ENCODE measurements at regions not wholly inside any gene's neighbourhood (a gene's known extent, or its start where the extent isn't known, plus 50 kb on each side); places are given as distances from the start of the nearest gene placed in this dataset.

DNA sequence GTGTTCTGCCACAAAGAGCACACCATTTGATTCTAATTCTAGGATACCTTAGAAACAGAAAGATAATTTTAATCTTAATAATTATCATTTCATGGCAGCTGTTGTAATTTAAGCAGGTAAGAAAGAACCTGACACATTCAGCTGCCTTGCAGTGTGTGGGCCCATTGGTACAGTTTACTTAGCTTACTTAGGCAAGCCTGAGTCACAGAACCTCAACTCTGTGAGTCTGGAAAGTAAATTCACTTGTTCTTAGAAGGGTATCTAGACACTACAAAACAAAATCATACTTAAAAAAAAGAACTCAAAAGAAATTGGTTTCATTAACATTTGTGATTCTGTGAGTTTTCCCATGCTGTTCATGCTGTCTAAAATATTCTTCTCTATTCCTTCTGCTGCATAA is 956.3 kb upstream of the SLC39A10 start:
- peaks cover 7% of the 10 kb centered on the region for H3K4me1 ChIP-seq (ENCODE audit: low read length)
- H3K27ac ChIP-seq (ENCODE audit: low read length) = no peak overlapping the region
- no peak overlapping the region for H2AFZ ChIP-seq (ENCODE audit: low read depth, low read length)
- no peak overlapping the region for H3K4me3 ChIP-seq (ENCODE audit: low read length)
- no peak overlapping the region for H3K9ac ChIP-seq (ENCODE audit: low read length)
- H3K9me3 ChIP-seq (ENCODE audit: insufficient read depth, low read length) = 0 out of 2 replicates have a peak, but pooled peaks cover 3% of the 10 kb centered on the region
- TF ChIP-seq EZH2phosphoT487 (IDR thresholded peaks at IDR 0.05; ENCODE audit: low read depth) (no peak), CTCF (IDR thresholded peaks at IDR 0.05; ENCODE audit: low read depth, low read length) (no peak)
- no peaks in the 10 kb centered on the region for H4K20me1 ChIP-seq (ENCODE audit: insufficient read depth, low read length)
- no peaks in the 10 kb centered on the region for H3K36me3 ChIP-seq (replicated peaks; ENCODE audit: low read depth, low read length)
- no peak overlapping the region for H3K4me2 ChIP-seq (ENCODE audit: low read length)
- H3K79me2 ChIP-seq (ENCODE audit: low read length) = no peaks in the 10 kb centered on the region
- no peaks in the 10 kb centered on the region for H3K27me3 ChIP-seq (ENCODE audit: low read depth, low read length)

DNA sequence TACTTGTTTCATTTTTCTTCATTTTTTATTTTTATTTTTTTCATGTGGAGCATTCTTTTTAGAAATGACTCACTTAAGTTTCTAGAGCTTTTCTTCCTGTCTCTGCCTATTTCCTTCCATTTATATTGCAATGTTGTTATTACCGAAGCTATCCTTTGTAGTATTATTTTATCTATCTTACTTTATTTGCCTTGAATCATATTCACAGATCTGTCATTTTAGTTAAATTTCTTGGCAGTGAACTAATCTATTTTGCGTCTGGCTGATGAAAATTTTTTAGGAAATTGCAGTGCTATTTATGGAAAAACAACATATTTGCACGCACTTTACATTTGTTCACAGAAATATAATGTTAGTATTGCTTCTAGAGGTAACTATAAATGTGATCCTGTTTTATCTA is 956.9 kb upstream of the SLC39A10 start:
- Histone ChIP-seq H3K36me3 (replicated peaks; ENCODE audit: low read depth, low read length) (no peaks in the 10 kb centered on the region), H3K4me3 (ENCODE audit: low read length) (no peak overlapping the region), H3K27me3 (ENCODE audit: low read depth, low read length) (no peaks in the 10 kb centered on the region), H3K4me1 (ENCODE audit: low read length) (peaks cover under 1% of the 10 kb centered on the region), H3K27ac (ENCODE audit: low read length) (no peak overlapping the region), H3K79me2 (ENCODE audit: low read length) (no peaks in the 10 kb centered on the region), H3K9ac (ENCODE audit: low read length) (no peak overlapping the region), H4K20me1 (ENCODE audit: insufficient read depth, low read length) (no peaks in the 10 kb centered on the region), H3K9me3 (ENCODE audit: insufficient read depth, low read length) (0 out of 2 replicates have a peak, but pooled peaks cover 3% of the 10 kb centered on the region), H2AFZ (ENCODE audit: low read depth, low read length) (no peak overlapping the region), H3K4me2 (ENCODE audit: low read length) (no peak overlapping the region)
- TF ChIP-seq CTCF (IDR thresholded peaks at IDR 0.05; ENCODE audit: low read depth, low read length) (no peak), EZH2phosphoT487 (IDR thresholded peaks at IDR 0.05; ENCODE audit: low read depth) (no peak)

DNA sequence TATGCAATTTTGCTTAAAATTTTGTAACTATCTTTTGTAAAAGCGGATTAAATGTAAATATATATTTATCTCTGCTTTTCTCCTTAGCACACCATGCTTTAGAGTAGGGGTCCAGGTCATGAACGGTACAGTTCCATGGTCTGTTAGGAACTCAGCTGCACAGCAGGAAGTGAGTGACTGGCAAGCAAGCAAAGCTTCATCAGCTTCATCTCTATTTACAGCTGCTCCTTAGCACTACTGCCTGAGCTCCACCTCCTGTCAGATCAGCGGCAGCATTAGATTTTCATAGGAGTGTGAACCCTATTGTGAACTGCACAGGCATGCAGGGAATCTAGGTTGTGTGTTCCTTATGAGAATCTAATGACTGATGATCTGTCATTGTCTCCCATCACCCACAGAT is 959.0 kb upstream of the SLC39A10 start:
- H4K20me1 ChIP-seq (ENCODE audit: insufficient read depth, low read length) = no peaks in the 10 kb centered on the region
- no peak overlapping the region for H3K9ac ChIP-seq (ENCODE audit: low read length)
- no peak for TF ChIP-seq CTCF (IDR thresholded peaks at IDR 0.05; ENCODE audit: low read depth, low read length)
- no peak for TF ChIP-seq EZH2phosphoT487 (IDR thresholded peaks at IDR 0.05; ENCODE audit: low read depth)
- H3K27ac ChIP-seq (ENCODE audit: low read length) = no peak overlapping the region
- no peaks in the 10 kb centered on the region for H3K36me3 ChIP-seq (replicated peaks; ENCODE audit: low read depth, low read length)
- no peak overlapping the region for H3K4me2 ChIP-seq (ENCODE audit: low read length)
- no peaks in the 10 kb centered on the region for H3K79me2 ChIP-seq (ENCODE audit: low read length)
- H3K4me3 ChIP-seq (ENCODE audit: low read length) = no peak overlapping the region
- H3K27me3 ChIP-seq (ENCODE audit: low read depth, low read length) = no peaks in the 10 kb centered on the region
- no peaks in the 10 kb centered on the region for H3K4me1 ChIP-seq (ENCODE audit: low read length)
- H2AFZ ChIP-seq (ENCODE audit: low read depth, low read length) = no peak overlapping the region
- H3K9me3 ChIP-seq (ENCODE audit: insufficient read depth, low read length) = 0 out of 2 replicates have a peak, but pooled peaks cover 3% of the 10 kb centered on the region

DNA sequence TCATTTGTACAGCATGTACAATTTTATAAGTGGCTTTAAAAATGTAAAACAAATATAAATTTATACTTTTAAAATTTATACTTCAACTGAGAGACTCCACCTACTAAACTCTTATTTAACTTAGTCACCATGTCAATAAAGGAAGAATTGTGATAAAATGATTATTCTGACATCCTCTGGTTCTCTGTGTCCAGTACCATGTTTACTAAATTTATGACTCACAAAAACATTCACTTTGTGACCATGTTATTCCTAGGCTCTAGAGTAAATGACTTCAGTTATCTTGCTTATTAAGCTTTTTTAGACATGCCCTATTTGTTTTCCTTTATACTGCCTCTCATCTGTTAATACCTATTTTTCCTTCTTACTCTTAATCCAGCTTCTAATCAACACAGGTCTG is 959.6 kb upstream of the SLC39A10 start:
- Histone ChIP-seq H3K27me3 (ENCODE audit: low read depth, low read length) (no peaks in the 10 kb centered on the region), H3K4me1 (ENCODE audit: low read length) (no peaks in the 10 kb centered on the region), H3K4me2 (ENCODE audit: low read length) (no peak overlapping the region), H3K4me3 (ENCODE audit: low read length) (no peak overlapping the region), H3K9ac (ENCODE audit: low read length) (no peak overlapping the region), H3K36me3 (replicated peaks; ENCODE audit: low read depth, low read length) (no peaks in the 10 kb centered on the region), H3K27ac (ENCODE audit: low read length) (no peak overlapping the region), H2AFZ (ENCODE audit: low read depth, low read length) (no peak overlapping the region), H4K20me1 (ENCODE audit: insufficient read depth, low read length) (no peaks in the 10 kb centered on the region), H3K9me3 (ENCODE audit: insufficient read depth, low read length) (0 out of 2 replicates have a peak, but pooled peaks cover 3% of the 10 kb centered on the region), H3K79me2 (ENCODE audit: low read length) (no peaks in the 10 kb centered on the region)
- TF ChIP-seq CTCF (IDR thresholded peaks at IDR 0.05; ENCODE audit: low read depth, low read length) (no peak), EZH2phosphoT487 (IDR thresholded peaks at IDR 0.05; ENCODE audit: low read depth) (no peak)
